Breast epithelium (tissue), 4 donors: ENCODE measurements at regions not wholly inside any gene's neighbourhood (a gene's known extent, or its start where the extent isn't known, plus 50 kb on each side); places are given as distances from the start of the nearest gene placed in this dataset.

Source experiments
- DNase-seq, 2 donors: peaks; one replicate each; pipeline ENCODE4 v3.0.0-alpha.2; 2019; ENCODE audit warnings: low spot score in 2 of 2
- H3K27ac ChIP-seq, 2 donors: fragments of 200-600 bp; sonication (generic) in 1 of 2; one replicate each; pipeline ENCODE4 v1.5.1; 2016 to 2019; ENCODE audit warnings: mild to moderate bottlenecking in 1 of 2
- H3K27me3 ChIP-seq, 2 donors: fragments of 200-600 bp; sonication (generic) in 1 of 2; one replicate each; pipeline versions ENCODE4 v1.5.1 to v1.6.0; 2017 to 2019; ENCODE audit warnings: control low read depth in 1 of 2, mild to moderate bottlenecking in 1 of 2
- H3K36me3 ChIP-seq: fragments of 200-600 bp; one replicate; pipeline ENCODE4 v1.5.1; 2019
- H3K4me1 ChIP-seq, 2 donors: fragments of 200-600 bp; sonication (generic); one replicate each; pipeline ENCODE4 v1.5.1; 2016 to 2019; ENCODE audit warnings: control low read depth in 1 of 2
- H3K4me3 ChIP-seq, 3 donors: fragments of 200-600 bp; sonication (generic); 1 replicate in 2 of 3; 2 replicates in 1 of 3; pipeline ENCODE4 v1.5.1; 2016 to 2019; ENCODE audit warnings: mild to moderate bottlenecking in 3 of 3, moderate library complexity in 2 of 3
- H3K9me3 ChIP-seq, 2 donors: fragments of 200-600 bp; sonication (generic) in 1 of 2; one replicate each; pipeline ENCODE4 v1.5.1; 2016 to 2019; ENCODE audit warnings: control low read depth in 1 of 2
- POLR2A ChIP-seq: fragments of 450-650 bp; IDR thresholded peaks from one replicate; pipeline ENCODE4 v1.6.1; 2016; ENCODE audit warnings: antibody characterized with exemption, mild to moderate bottlenecking, moderate library complexity
- POLR2AphosphoS5 ChIP-seq, 3 donors: sonication (generic); formaldehyde crosslinking; IDR thresholded peaks; one replicate each; pipeline ENCODE4 v1.6.1; 2017; ENCODE audit warnings: antibody characterized with exemption in 3 of 3
- intact Hi-C: fragments of 100-400 bp; cut with DNase I; formaldehyde crosslinking; loops from one replicate; pipeline ENCODE4 v1.15.1; 2023; ENCODE audit warnings: low total_unique reads
- TF ChIP-seq, protein P1 (sequence below), 3 donors: fragments of 450-650 bp; IDR thresholded peaks; one replicate each; pipeline ENCODE4 v1.5.1; 2016 to 2017; ENCODE audit warnings: antibody characterized with exemption in 3 of 3, mild to moderate bottlenecking in 3 of 3, moderate library complexity in 3 of 3

- H3K27ac ChIP-seq: no peak overlapping the region
- H3K36me3 ChIP-seq: no peaks in the 10 kb centered on the region
- H3K4me3 ChIP-seq: no peak overlapping the region
- H3K27me3 ChIP-seq: peaks cover 0 to 6% of the 10 kb centered on the region in 2 donors
- intact Hi-C loops: no loop called here
- DNase-seq: no peak
- no peaks in the 10 kb centered on the region for H3K4me1 ChIP-seq
- peaks cover 0 to 13% of the 10 kb centered on the region in 2 donors for H3K9me3 ChIP-seq
- no peak for TF ChIP-seq POLR2AphosphoS5 (IDR thresholded peaks at IDR 0.05)
- TF ChIP-seq POLR2A: no peak
- TF ChIP-seq, protein P1, sequence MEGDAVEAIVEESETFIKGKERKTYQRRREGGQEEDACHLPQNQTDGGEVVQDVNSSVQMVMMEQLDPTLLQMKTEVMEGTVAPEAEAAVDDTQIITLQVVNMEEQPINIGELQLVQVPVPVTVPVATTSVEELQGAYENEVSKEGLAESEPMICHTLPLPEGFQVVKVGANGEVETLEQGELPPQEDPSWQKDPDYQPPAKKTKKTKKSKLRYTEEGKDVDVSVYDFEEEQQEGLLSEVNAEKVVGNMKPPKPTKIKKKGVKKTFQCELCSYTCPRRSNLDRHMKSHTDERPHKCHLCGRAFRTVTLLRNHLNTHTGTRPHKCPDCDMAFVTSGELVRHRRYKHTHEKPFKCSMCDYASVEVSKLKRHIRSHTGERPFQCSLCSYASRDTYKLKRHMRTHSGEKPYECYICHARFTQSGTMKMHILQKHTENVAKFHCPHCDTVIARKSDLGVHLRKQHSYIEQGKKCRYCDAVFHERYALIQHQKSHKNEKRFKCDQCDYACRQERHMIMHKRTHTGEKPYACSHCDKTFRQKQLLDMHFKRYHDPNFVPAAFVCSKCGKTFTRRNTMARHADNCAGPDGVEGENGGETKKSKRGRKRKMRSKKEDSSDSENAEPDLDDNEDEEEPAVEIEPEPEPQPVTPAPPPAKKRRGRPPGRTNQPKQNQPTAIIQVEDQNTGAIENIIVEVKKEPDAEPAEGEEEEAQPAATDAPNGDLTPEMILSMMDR (IDR thresholded peaks at IDR 0.05): no peak
Observed at GRCh38 chrX:45630078-45630477, 429.4 kb upstream of the DIPK2B start.

- H3K4me3 ChIP-seq: no peak overlapping the region
- H3K27me3 ChIP-seq: no peaks in the 10 kb centered on the region
- TF ChIP-seq, protein P1 (IDR thresholded peaks at IDR 0.05): no peak
- TF ChIP-seq POLR2A: no peak
- no peak for TF ChIP-seq POLR2AphosphoS5 (IDR thresholded peaks at IDR 0.05)
- H3K4me1 ChIP-seq: no peaks in the 10 kb centered on the region
- intact Hi-C loops: no loop called here
- H3K36me3 ChIP-seq: no peaks in the 10 kb centered on the region
- H3K27ac ChIP-seq: no peak overlapping the region
- peaks cover 0 to 13% of the 10 kb centered on the region in 2 donors for H3K9me3 ChIP-seq
- DNase-seq: no peak
Observed at GRCh38 chrX:45628041-45628440, 427.4 kb upstream of the DIPK2B start.

DNA sequence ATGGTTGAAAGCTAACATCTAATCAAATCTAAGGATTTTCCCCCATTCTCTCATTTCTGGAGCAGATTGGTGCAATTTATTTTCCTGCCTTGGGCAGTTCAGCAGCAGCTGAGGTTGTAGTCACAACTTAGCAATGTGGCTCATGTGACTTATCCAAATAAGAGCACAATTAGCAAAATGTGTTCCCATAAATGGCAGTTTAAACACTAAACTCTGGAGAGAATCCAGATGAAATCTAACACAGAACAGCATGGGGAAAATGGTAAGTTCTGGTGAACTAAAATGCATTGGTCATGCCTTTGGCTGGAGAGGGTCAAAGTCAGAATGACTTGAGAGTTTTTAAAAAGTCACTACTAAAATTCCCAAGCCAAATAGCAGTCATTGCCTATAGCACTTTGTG, 422.6 kb upstream of the DIPK2B start:
- Histone ChIP-seq H3K27me3 (peaks cover 0 to 17% of the 10 kb centered on the region in 2 donors), H3K36me3 (no peaks in the 10 kb centered on the region), H3K9me3 (no peaks in the 10 kb centered on the region), H3K27ac (peak overlapping the region in 1 of 2 donors; percentile 66), H3K4me3 (no peak overlapping the region), H3K4me1 (no peaks in the 10 kb centered on the region)
- DNase-seq: no peak
- intact Hi-C loops: no loop called here
- TF ChIP-seq, protein P1 (IDR thresholded peaks at IDR 0.05): no peak
- no peak for TF ChIP-seq POLR2A
- no peak for TF ChIP-seq POLR2AphosphoS5 (IDR thresholded peaks at IDR 0.05)

DNA sequence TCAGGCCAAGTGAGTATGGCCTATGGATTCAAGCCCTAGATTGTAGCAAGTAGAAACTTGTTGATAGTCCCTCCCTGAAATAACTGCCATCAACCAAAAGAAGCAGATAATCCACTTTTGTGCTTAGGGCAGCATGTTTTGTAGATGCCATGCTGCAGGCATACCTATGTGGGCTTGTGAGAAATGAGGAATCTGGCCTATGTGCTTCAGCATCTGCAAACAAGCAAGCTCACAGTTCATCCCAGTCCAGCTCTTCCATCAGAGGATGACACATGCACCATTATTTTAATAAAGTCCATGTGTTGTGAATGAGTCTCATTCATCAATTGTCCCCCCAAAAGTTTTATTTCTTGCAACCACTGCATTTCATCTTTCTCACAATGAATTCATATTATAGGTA, 421.9 kb upstream of the DIPK2B start:
- peak overlapping the region in 1 of 2 donors; percentile 53 for H3K27ac ChIP-seq
- intact Hi-C loops: no loop called here
- no peak for DNase-seq

GRCh38 chrX:45622042-45622423, 421.4 kb upstream of the DIPK2B start:
- intact Hi-C loops: no loop called here
- TF ChIP-seq POLR2A (no peak), POLR2AphosphoS5 (IDR thresholded peaks at IDR 0.05) (no peak)
- TF ChIP-seq, protein P1 (IDR thresholded peaks at IDR 0.05): no peak
- DNase-seq: no peak
- H3K27me3 ChIP-seq: peaks cover 0 to 17% of the 10 kb centered on the region in 2 donors
- H3K9me3 ChIP-seq: no peaks in the 10 kb centered on the region
- H3K4me3 ChIP-seq: no peak overlapping the region
- peak overlapping the region in 1 of 2 donors; percentile 53 for H3K27ac ChIP-seq
- H3K4me1 ChIP-seq: no peaks in the 10 kb centered on the region
- no peaks in the 10 kb centered on the region for H3K36me3 ChIP-seq

More for the DNA sequence above, 421.9 kb upstream of the DIPK2B start:
- H3K36me3 ChIP-seq: no peaks in the 10 kb centered on the region
- H3K27me3 ChIP-seq: peaks cover 0 to 17% of the 10 kb centered on the region in 2 donors
- no peak for TF ChIP-seq POLR2AphosphoS5 (IDR thresholded peaks at IDR 0.05)
- TF ChIP-seq POLR2A: no peak
- TF ChIP-seq, protein P1 (IDR thresholded peaks at IDR 0.05): no peak
- H3K4me1 ChIP-seq: no peaks in the 10 kb centered on the region
- no peaks in the 10 kb centered on the region for H3K9me3 ChIP-seq
- no peak overlapping the region for H3K4me3 ChIP-seq
